ENCODE measurements at regions not wholly inside any gene's neighbourhood (a gene's known extent, or its start where the extent isn't known, plus 50 kb on each side); places are given as distances from the start of the nearest gene placed in this dataset.
"Not testable (repeated sequence)": the region's sequence is repeated elsewhere in the genome, so short reads cannot be mapped to it uniquely, and the experiment has no call there.

- DNase-seq (no peak), ATAC-seq (replicated peaks in 1 of 2) (peak; percentile 49 to 73)
- peak overlapping the region; percentile 84 for H3K27ac Mint-ChIP-seq
- peak overlapping the region in 1 of 2 donors; percentile 50 for H3K4me3 Mint-ChIP-seq
- no peaks in the 10 kb centered on the region for H3K27me3 Mint-ChIP-seq (ENCODE audit: low read depth)
- H3K4me1 Mint-ChIP-seq (ENCODE audit: low read depth) = peaks cover 52% of the 10 kb centered on the region
- H3K36me3 Mint-ChIP-seq (ENCODE audit: insufficient read depth in 2 of 2) = peaks cover 3 to 16% of the 10 kb centered on the region in 2 donors
- peaks cover 1 to 8% of the 10 kb centered on the region in 2 donors for H3K9me3 Mint-ChIP-seq
Measured at GRCh38 chr5:40206030-40206429, 473.7 kb upstream of the PTGER4 start.

- Mint-ChIP-seq H3K4me3 (no peak overlapping the region), H3K9me3 (peaks cover 1 to 8% of the 10 kb centered on the region in 2 donors), H3K27me3 (ENCODE audit: low read depth) (no peaks in the 10 kb centered on the region), H3K36me3 (ENCODE audit: insufficient read depth in 2 of 2) (peaks cover 3 to 14% of the 10 kb centered on the region in 2 donors), H3K4me1 (ENCODE audit: low read depth) (peaks cover 37% of the 10 kb centered on the region), H3K27ac (peak overlapping the region; percentile 16)
- ATAC-seq (replicated peaks in 1 of 2) = no peak
- DNase-seq = no peak
Measured at GRCh38 chr5:40204144-40204543, 475.6 kb upstream of the PTGER4 start.

GRCh38 chr5:40202814-40203440 lies 476.8 kb upstream of the PTGER4 start:
- H3K4me3 Mint-ChIP-seq = no peak overlapping the region
- peaks cover 1 to 6% of the 10 kb centered on the region in 2 donors for H3K9me3 Mint-ChIP-seq
- ATAC-seq (replicated peaks in 1 of 2) (no peak), DNase-seq (no peak)
- no peak overlapping the region for H3K27ac Mint-ChIP-seq
- H3K36me3 Mint-ChIP-seq (ENCODE audit: insufficient read depth in 2 of 2) = peaks cover 3 to 11% of the 10 kb centered on the region in 2 donors
- H3K27me3 Mint-ChIP-seq (ENCODE audit: low read depth) = no peaks in the 10 kb centered on the region
- H3K4me1 Mint-ChIP-seq (ENCODE audit: low read depth) = peaks cover 31% of the 10 kb centered on the region

GRCh38 chr5:40198736-40199135 lies 481.0 kb upstream of the PTGER4 start:
- peaks cover 1 to 2% of the 10 kb centered on the region in 2 donors for H3K36me3 Mint-ChIP-seq (ENCODE audit: insufficient read depth in 2 of 2)
- peaks cover 27% of the 10 kb centered on the region for H3K4me1 Mint-ChIP-seq (ENCODE audit: low read depth)
- H3K4me3 Mint-ChIP-seq = no peak overlapping the region
- ATAC-seq (replicated peaks in 1 of 2) = no peak
- no peaks in the 10 kb centered on the region for H3K27me3 Mint-ChIP-seq (ENCODE audit: low read depth)
- no peak for DNase-seq
- no peak overlapping the region for H3K27ac Mint-ChIP-seq
- peaks cover 0 to 1% of the 10 kb centered on the region in 2 donors for H3K9me3 Mint-ChIP-seq

GRCh38 chr5:40195574-40195973 lies 484.1 kb upstream of the PTGER4 start:
- H3K9me3 Mint-ChIP-seq; DNase-seq; H3K27me3 Mint-ChIP-seq (ENCODE audit: low read depth); H3K4me3 Mint-ChIP-seq; ATAC-seq (replicated peaks in 1 of 2); H3K27ac Mint-ChIP-seq; H3K36me3 Mint-ChIP-seq (ENCODE audit: insufficient read depth in 2 of 2): not testable (repeated sequence)
- H3K4me1 Mint-ChIP-seq (ENCODE audit: low read depth) = peaks cover 27% of the 10 kb centered on the region

- DNase-seq (no peak), ATAC-seq (replicated peaks in 1 of 2) (no peak)
- Mint-ChIP-seq H3K27ac (no peak overlapping the region), H3K27me3 (ENCODE audit: low read depth) (no peaks in the 10 kb centered on the region), H3K4me3 (no peak overlapping the region), H3K9me3 (peaks cover 2 to 3% of the 10 kb centered on the region in 2 donors), H3K36me3 (ENCODE audit: insufficient read depth in 2 of 2) (no peaks in the 10 kb centered on the region), H3K4me1 (ENCODE audit: low read depth) (peaks cover 7% of the 10 kb centered on the region)
Measured at GRCh38 chr5:40191150-40191549, 488.6 kb upstream of the PTGER4 start.

GRCh38 chr5:40172721-40173120 lies 507.0 kb upstream of the PTGER4 start:
- DNase-seq (no peak), ATAC-seq (replicated peaks in 1 of 2) (peak in 1 of 2 donors; percentile 35)
- Mint-ChIP-seq H3K4me3 (no peak overlapping the region), H3K4me1 (ENCODE audit: low read depth) (peaks cover 14% of the 10 kb centered on the region), H3K27ac (peak overlapping the region; percentile 71), H3K9me3 (peaks cover 24 to 30% of the 10 kb centered on the region in 2 donors), H3K36me3 (ENCODE audit: insufficient read depth in 2 of 2) (peaks cover 22 to 29% of the 10 kb centered on the region in 2 donors), H3K27me3 (ENCODE audit: low read depth) (no peaks in the 10 kb centered on the region)

GRCh38 chr5:40171971-40172370 lies 507.7 kb upstream of the PTGER4 start:
- Mint-ChIP-seq H3K27me3 (ENCODE audit: low read depth) (no peaks in the 10 kb centered on the region), H3K9me3 (peaks cover 24 to 30% of the 10 kb centered on the region in 2 donors), H3K4me3 (no peak overlapping the region), H3K36me3 (ENCODE audit: insufficient read depth in 2 of 2) (peaks cover 21 to 29% of the 10 kb centered on the region in 2 donors), H3K4me1 (ENCODE audit: low read depth) (peaks cover 21% of the 10 kb centered on the region), H3K27ac (no peak overlapping the region)
- ATAC-seq (replicated peaks in 1 of 2) (no peak), DNase-seq (no peak)

GRCh38 chr5:40167283-40167682 lies 512.4 kb upstream of the PTGER4 start:
- ATAC-seq (replicated peaks in 1 of 2) (no peak), DNase-seq (no peak)
- Mint-ChIP-seq H3K9me3 (peaks cover 14 to 15% of the 10 kb centered on the region in 2 donors), H3K36me3 (ENCODE audit: insufficient read depth in 2 of 2) (peaks cover 14 to 20% of the 10 kb centered on the region in 2 donors), H3K27me3 (ENCODE audit: low read depth) (no peaks in the 10 kb centered on the region), H3K27ac (no peak overlapping the region), H3K4me3 (no peak overlapping the region), H3K4me1 (ENCODE audit: low read depth) (peaks cover 18% of the 10 kb centered on the region)

- peaks cover 15% of the 10 kb centered on the region for H3K4me1 Mint-ChIP-seq (ENCODE audit: low read depth)
- ATAC-seq (replicated peaks in 1 of 2) (no peak), DNase-seq (no peak)
- H3K9me3 Mint-ChIP-seq = peaks cover 14 to 15% of the 10 kb centered on the region in 2 donors
- H3K27me3 Mint-ChIP-seq (ENCODE audit: low read depth) = no peaks in the 10 kb centered on the region
- H3K4me3 Mint-ChIP-seq = no peak overlapping the region
- H3K27ac Mint-ChIP-seq = no peak overlapping the region
- H3K36me3 Mint-ChIP-seq (ENCODE audit: insufficient read depth in 2 of 2) = peaks cover 14 to 20% of the 10 kb centered on the region in 2 donors
Measured at GRCh38 chr5:40166802-40167201, 512.9 kb upstream of the PTGER4 start.

- Mint-ChIP-seq H3K4me3 (no peak overlapping the region), H3K27ac (peak overlapping the region; percentile 63), H3K9me3 (peaks cover 12 to 13% of the 10 kb centered on the region in 2 donors), H3K27me3 (ENCODE audit: low read depth) (no peaks in the 10 kb centered on the region), H3K4me1 (ENCODE audit: low read depth) (peaks cover 15% of the 10 kb centered on the region), H3K36me3 (ENCODE audit: insufficient read depth in 2 of 2) (peaks cover 12 to 20% of the 10 kb centered on the region in 2 donors)
- DNase-seq (peak; percentile 6), ATAC-seq (replicated peaks in 1 of 2) (peak in 1 of 2 donors; percentile 25)
Measured at GRCh38 chr5:40165789-40166728, 513.7 kb upstream of the PTGER4 start.

GRCh38 chr5:40165106-40165788 lies 514.5 kb upstream of the PTGER4 start:
- ATAC-seq (replicated peaks in 1 of 2) = no peak
- H3K27me3 Mint-ChIP-seq (ENCODE audit: low read depth) = no peaks in the 10 kb centered on the region
- no peak overlapping the region for H3K4me3 Mint-ChIP-seq

GRCh38 chr5:40160435-40160834 lies 519.3 kb upstream of the PTGER4 start:
- no peaks in the 10 kb centered on the region for H3K4me1 Mint-ChIP-seq (ENCODE audit: low read depth)
- no peaks in the 10 kb centered on the region for H3K27me3 Mint-ChIP-seq (ENCODE audit: low read depth)
- no peak for DNase-seq
- H3K4me3 Mint-ChIP-seq = no peak overlapping the region
- H3K27ac Mint-ChIP-seq = no peak overlapping the region
- no peaks in the 10 kb centered on the region for H3K36me3 Mint-ChIP-seq (ENCODE audit: insufficient read depth in 2 of 2)
- H3K9me3 Mint-ChIP-seq = peaks cover 0 to 1% of the 10 kb centered on the region in 2 donors
- ATAC-seq (replicated peaks in 1 of 2) = no peak

More at GRCh38 chr5:40165106-40165788, 514.5 kb upstream of the PTGER4 start:
- H3K4me1 Mint-ChIP-seq (ENCODE audit: low read depth) = peaks cover 15% of the 10 kb centered on the region
- peaks cover 7 to 9% of the 10 kb centered on the region in 2 donors for H3K9me3 Mint-ChIP-seq
- no peak overlapping the region for H3K27ac Mint-ChIP-seq
- H3K36me3 Mint-ChIP-seq (ENCODE audit: insufficient read depth in 2 of 2) = peaks cover 9 to 13% of the 10 kb centered on the region in 2 donors
- DNase-seq = no peak

Data from activated T-cell treated with anti-CD3 and anti-CD28 coated beads, Interleukin-2, amount 50 U/mL, for 72 hours (primary cell).